ENCODE measurements at regions not wholly inside any gene's neighbourhood (a gene's known extent, or its start where the extent isn't known, plus 50 kb on each side); places are given as distances from the start of the nearest gene placed in this dataset.

GRCh38 chr10:90675621-90676020 is 182.2 kb downstream of the HTR7 start:
- TF ChIP-seq CTCF (IDR thresholded peaks at IDR 0.05; ENCODE audit: insufficient read depth, low read depth, low read length) (no peak), EZH2 (IDR thresholded peaks at IDR 0.05; ENCODE audit: insufficient read depth, low read length) (no peak)
